ENCODE measurements at regions not wholly inside any gene's neighbourhood (a gene's known extent, or its start where the extent isn't known, plus 50 kb on each side); places are given as distances from the start of the nearest gene placed in this dataset.

- ChIA-PET CTCF (ENCODE audit: partially characterized antibody) (no interaction called here), POLR2A (ENCODE audit: partially characterized antibody) (no interaction called here)
- Histone ChIP-seq H3K56ac (replicated peaks; ENCODE audit: insufficient read length, low read depth, low read length) (no peak overlapping the region), H3K36me3 (ENCODE audit: control insufficient read depth in 2 of 4, insufficient read depth in 4 of 4, low read length in 3 of 4) (peaks cover 4 to 39% (median 23%) of the 10 kb centered on the region in 4 experiments; a peak in 7 of 8 replicates), H3K4ac (replicated peaks; ENCODE audit: insufficient read length, low read depth, low read length) (no peak overlapping the region), H2BK12ac (ENCODE audit: low read depth, low read length) (no peak overlapping the region), H3K27ac (ENCODE audit: low read depth, low read length) (no peak overlapping the region), H4K91ac (replicated peaks; ENCODE audit: insufficient read length, low read length) (no peak overlapping the region), H3K79me1 (ENCODE audit: low read depth, low read length) (no peaks in the 10 kb centered on the region; the same call in 1 of the 2 replicates), H3K27me3 (replicated peaks in 1 of 4; ENCODE audit: control insufficient read depth in 3 of 4, extremely low read depth in 1 of 4, insufficient read depth in 3 of 4, low read length in 3 of 4) (no peaks in the 10 kb centered on the region), H2BK15ac (ENCODE audit: low read length) (no peak overlapping the region), H4K20me1 (replicated peaks in 1 of 2; ENCODE audit: control insufficient read depth in 1 of 2, insufficient read depth in 2 of 2, low read length in 2 of 2) (no peaks in the 10 kb centered on the region), H2BK20ac (ENCODE audit: low read length) (no peak overlapping the region), H3K9ac (replicated peaks in 1 of 4; ENCODE audit: extremely low read depth in 1 of 4, low read depth in 3 of 4, low read length in 3 of 4) (no peak overlapping the region), H3K4me1 (replicated peaks in 1 of 4; ENCODE audit: control insufficient read depth in 3 of 4, insufficient read depth in 4 of 4, low read length in 3 of 4) (peaks cover 0 to 2% (median 0%) of the 10 kb centered on the region in 4 experiments; a peak in 1 of 7 replicates), H3K23ac (ENCODE audit: insufficient read length) (no peak overlapping the region), H3K23me2 (ENCODE audit: low read depth, low read length) (no peaks in the 10 kb centered on the region), H4K5ac (ENCODE audit: insufficient read length, low read depth, low read length) (no peak overlapping the region), H3K9me3 (ENCODE audit: insufficient read depth in 2 of 2, low read depth in 1 of 2, low read length in 1 of 2) (no peaks in the 10 kb centered on the region), H3K14ac (ENCODE audit: insufficient read length) (no peak overlapping the region), H3K79me2 (ENCODE audit: control insufficient read depth in 1 of 2, insufficient read depth in 2 of 2, low read length in 2 of 2) (peaks cover 0 to 21% of the 10 kb centered on the region in 2 experiments; a peak in 2 of 4 replicates), H2AK5ac (ENCODE audit: low read depth, low read length) (no peak overlapping the region), H3K4me2 (ENCODE audit: insufficient read depth in 1 of 2, low read depth in 2 of 2, low read length in 2 of 2) (no peak overlapping the region), H3K4me3 (ENCODE audit: extremely low read depth in 1 of 4, insufficient read depth in 2 of 4, low read depth in 3 of 4, low read length in 4 of 4) (no peak overlapping the region), H4K8ac (ENCODE audit: extremely low read depth, insufficient read depth, low read length) (no peak overlapping the region), H2BK5ac (ENCODE audit: low read depth, low read length) (no peak overlapping the region), H3K18ac (ENCODE audit: extremely low read depth, low read length) (no peak overlapping the region), H2AFZ (ENCODE audit: low read length) (no peak overlapping the region), H2BK120ac (replicated peaks; ENCODE audit: low read depth, low read length) (no peak overlapping the region)
- WGBS, 2 experiments (ENCODE audit: extremely low coverage in 1 of 2, insufficient coverage in 1 of 2, insufficient read length in 1 of 2, insufficient replicate concordance in 2 of 2, low coverage in 1 of 2, low lambda C conversion rate in 2 of 2, missing lambda C conversion rate in 1 of 2): 87% methylated on average over 3 of the region's 3 CpGs; no CpG with 5 or more reads in 1 of the 2 experiments
- DNase-seq (ENCODE audit: low read depth in 1 of 2, low spot score in 2 of 2): no peak
- FAIRE-seq: no peak
- TF ChIP-seq YY1 (IDR thresholded peaks at IDR 0.05; ENCODE audit: low read depth, low read length) (no peak), BRCA1 (IDR thresholded peaks at IDR 0.05; ENCODE audit: low read depth, low read length) (no peak), MAFK (IDR thresholded peaks at IDR 0.05; ENCODE audit: low read depth, low read length) (no peak)
Measured at GRCh38 chr7:67306331-67306730, 309.7 kb downstream of the TYW1 start.

Data from H1 (cell line).